ENCODE measurements at regions not wholly inside any gene's neighbourhood (a gene's known extent, or its start where the extent isn't known, plus 50 kb on each side); places are given as distances from the start of the nearest gene placed in this dataset.

DNA sequence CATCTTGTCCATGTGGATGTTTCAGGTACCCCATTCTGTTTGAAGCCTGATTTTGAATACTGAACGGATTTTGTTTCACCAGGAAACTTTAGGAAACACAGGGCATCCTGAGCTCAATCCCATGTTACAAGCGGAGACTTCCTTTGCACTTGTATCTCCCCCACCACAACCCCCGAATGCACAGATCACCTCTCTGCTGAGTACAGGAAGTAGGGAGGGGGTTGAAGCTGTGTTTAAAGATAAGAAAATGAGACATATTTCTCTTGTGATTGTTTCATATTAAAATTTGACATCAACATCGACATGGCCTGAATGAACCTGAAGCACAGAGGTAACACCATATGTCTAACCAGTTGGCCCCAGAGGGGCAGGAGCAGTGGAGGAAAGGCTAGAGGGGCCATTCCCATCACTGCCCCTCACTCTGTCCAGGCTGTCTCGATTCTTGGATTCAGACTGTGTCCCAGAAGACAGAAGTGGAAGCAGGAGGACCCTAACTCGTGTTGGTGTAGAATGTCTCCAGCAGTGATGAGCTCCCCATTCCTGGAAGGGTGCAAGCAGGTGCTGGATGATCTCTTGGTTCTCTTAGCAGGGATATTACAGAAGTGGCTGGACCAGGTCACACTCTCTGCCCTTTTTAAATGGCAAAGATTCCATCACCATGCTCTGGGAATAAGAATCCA lies 59.6 kb upstream of the IQSEC1 start:
- TF ChIP-seq, protein P1, sequence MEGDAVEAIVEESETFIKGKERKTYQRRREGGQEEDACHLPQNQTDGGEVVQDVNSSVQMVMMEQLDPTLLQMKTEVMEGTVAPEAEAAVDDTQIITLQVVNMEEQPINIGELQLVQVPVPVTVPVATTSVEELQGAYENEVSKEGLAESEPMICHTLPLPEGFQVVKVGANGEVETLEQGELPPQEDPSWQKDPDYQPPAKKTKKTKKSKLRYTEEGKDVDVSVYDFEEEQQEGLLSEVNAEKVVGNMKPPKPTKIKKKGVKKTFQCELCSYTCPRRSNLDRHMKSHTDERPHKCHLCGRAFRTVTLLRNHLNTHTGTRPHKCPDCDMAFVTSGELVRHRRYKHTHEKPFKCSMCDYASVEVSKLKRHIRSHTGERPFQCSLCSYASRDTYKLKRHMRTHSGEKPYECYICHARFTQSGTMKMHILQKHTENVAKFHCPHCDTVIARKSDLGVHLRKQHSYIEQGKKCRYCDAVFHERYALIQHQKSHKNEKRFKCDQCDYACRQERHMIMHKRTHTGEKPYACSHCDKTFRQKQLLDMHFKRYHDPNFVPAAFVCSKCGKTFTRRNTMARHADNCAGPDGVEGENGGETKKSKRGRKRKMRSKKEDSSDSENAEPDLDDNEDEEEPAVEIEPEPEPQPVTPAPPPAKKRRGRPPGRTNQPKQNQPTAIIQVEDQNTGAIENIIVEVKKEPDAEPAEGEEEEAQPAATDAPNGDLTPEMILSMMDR (IDR thresholded peaks at IDR 0.05; ENCODE audit: low read depth, low read length) = no peak
- TF ChIP-seq EZH2phosphoT487 (IDR thresholded peaks at IDR 0.05; ENCODE audit: low read depth) = no peak
